HEK293 (cell line): ENCODE measurements at regions not wholly inside any gene's neighbourhood (a gene's known extent, or its start where the extent isn't known, plus 50 kb on each side); places are given as distances from the start of the nearest gene placed in this dataset.

Experiments used
- CTCF ChIA-PET: fragments of 350-600 bp; formaldehyde crosslinking; extraction: SDS; loops from one replicate; lab custom pipeline; 2021; ENCODE audit warnings: antibody characterized with exemption; lab: Yijun Ruan, JAX
- POLR2A ChIA-PET: fragments of 300-600 bp; formaldehyde crosslinking; extraction: SDS; loops from one replicate; lab custom pipeline; 2020; ENCODE audit warnings: antibody characterized with exemption, inconsistent platforms; lab: Yijun Ruan, JAX
- H3K27ac ChIP-seq: fragments of 200-500 bp; sonication (Bioruptor generic); 2 replicates; pipeline ENCODE4 v1.5.1; 2014; ENCODE audit warnings: low read depth, low read length, control low read depth, inconsistent platforms; ENCODE audit errors: extremely low read depth
- H3K36me3 ChIP-seq, 2 experiments: fragments of 200-500 bp in 1 of 2; sonication (Bioruptor generic) in 1 of 2; 1 replicate in 1 of 2; 2 replicates in 1 of 2; pipeline ENCODE4 v1.5.1; 2014 to 2017; ENCODE audit warnings: inconsistent platforms in 2 of 2, low read length in 2 of 2; ENCODE audit not compliant: control insufficient read depth in 2 of 2, insufficient read depth in 1 of 2
- H3K4me1 ChIP-seq: fragments of 200-500 bp; sonication (Bioruptor generic); 2 replicates; pipeline ENCODE4 v1.5.1; 2014; ENCODE audit warnings: mild to moderate bottlenecking, low read length, inconsistent platforms; ENCODE audit not compliant: control insufficient read depth, insufficient read depth
- H3K4me3 ChIP-seq: 2 replicates; pipeline ENCODE4 v1.5.1; 2011; ENCODE audit warnings: low read depth, mild to moderate bottlenecking, control low read depth, low read length, moderate library complexity
- H3K9me3 ChIP-seq: fragments of 200-500 bp; sonication (Bioruptor generic); 2 replicates; pipeline ENCODE4 v1.5.1; 2014; ENCODE audit warnings: low read depth, low read length, inconsistent platforms; ENCODE audit not compliant: control insufficient read depth, insufficient read depth
- GLI2 ChIP-seq: fragments of 450-650 bp; formaldehyde crosslinking; IDR thresholded peaks from 2 replicates; pipeline ENCODE4; 2017; ENCODE audit warnings: missing biosample characterization, missing genetic modification characterization, low read depth, borderline replicate concordance
- HOXD13 ChIP-seq: sonication (generic); formaldehyde crosslinking; IDR thresholded peaks from 2 replicates; pipeline ENCODE4 v1.8.0; 2022; ENCODE audit warnings: missing genetic modification reagents, borderline replicate concordance
- REPIN1 ChIP-seq: fragments of 450-650 bp; formaldehyde crosslinking; IDR thresholded peaks from 2 replicates; pipeline ENCODE4 v1.5.1; 2017; ENCODE audit warnings: missing biosample characterization, missing genetic modification characterization, low read depth
- ZBTB7A ChIP-seq: fragments of 450-650 bp; formaldehyde crosslinking; IDR thresholded peaks from 2 replicates; pipeline ENCODE4 v1.5.1; 2016; ENCODE audit warnings: low read depth, missing biosample characterization, missing genetic modification characterization
- ZNF175 ChIP-seq: fragments of 450-650 bp; formaldehyde crosslinking; IDR thresholded peaks from 2 replicates; pipeline ENCODE4 v1.5.1; 2016; ENCODE audit warnings: missing biosample characterization, missing genetic modification characterization
- ZNF2 ChIP-seq: fragments of 450-650 bp; formaldehyde crosslinking; IDR thresholded peaks from 2 replicates; pipeline ENCODE4 v1.5.1; 2016; ENCODE audit warnings: missing biosample characterization, missing genetic modification characterization
- ZNF274 ChIP-seq, 2 experiments: fragments of 200-500 bp in 1 of 2; fragments of 450-650 bp in 1 of 2; sonication (Bioruptor generic) in 1 of 2; formaldehyde crosslinking in 1 of 2; IDR thresholded peaks; 2 replicates each; pipeline versions ENCODE4 v1.5.1 to v1.6.1; 2014 to 2016; ENCODE audit warnings: borderline replicate concordance in 1 of 2, inconsistent platforms in 1 of 2, low read length in 1 of 2, missing biosample characterization in 1 of 2, missing genetic modification characterization in 1 of 2
- ZNF302 ChIP-seq: fragments of 450-650 bp; formaldehyde crosslinking; IDR thresholded peaks from 2 replicates; pipeline ENCODE4 v1.5.1; 2016; ENCODE audit warnings: missing biosample characterization, missing genetic modification characterization, low read depth
- ZNF501 ChIP-seq: fragments of 450-650 bp; formaldehyde crosslinking; IDR thresholded peaks from 2 replicates; pipeline ENCODE4 v1.5.1; 2016; ENCODE audit warnings: missing biosample characterization, missing genetic modification characterization
- ZNF558 ChIP-seq: fragments of 450-650 bp; formaldehyde crosslinking; IDR thresholded peaks from 2 replicates; pipeline ENCODE4 v1.5.1; 2016; ENCODE audit warnings: missing biosample characterization, missing genetic modification characterization
- ZNF585B ChIP-seq: fragments of 450-650 bp; formaldehyde crosslinking; IDR thresholded peaks from 2 replicates; pipeline ENCODE4 v1.5.1; 2016; ENCODE audit warnings: missing biosample characterization, missing genetic modification characterization
- ZNF76 ChIP-seq: fragments of 450-650 bp; formaldehyde crosslinking; IDR thresholded peaks from 2 replicates; pipeline ENCODE4; 2016; ENCODE audit warnings: low read depth, missing biosample characterization, missing genetic modification characterization, borderline replicate concordance
- ZNF768 ChIP-seq: fragments of 450-650 bp; formaldehyde crosslinking; IDR thresholded peaks from 2 replicates; pipeline ENCODE4 v1.5.1; 2018; ENCODE audit warnings: missing biosample characterization, mild to moderate bottlenecking, missing genetic modification characterization
- ZNF843 ChIP-seq: fragments of 450-650 bp; formaldehyde crosslinking; IDR thresholded peaks from 2 replicates; pipeline ENCODE4 v1.5.1; 2016; ENCODE audit warnings: missing biosample characterization, missing genetic modification characterization
- TF ChIP-seq, protein P1 (sequence below): fragments of 450-650 bp; formaldehyde crosslinking; IDR thresholded peaks from 2 replicates; pipeline ENCODE4 v1.5.1; 2017; ENCODE audit warnings: missing biosample characterization, missing genetic modification characterization
- TF ChIP-seq, protein P2 (sequence below): fragments of 450-650 bp; IDR thresholded peaks from 2 replicates; pipeline ENCODE4 v1.5.1; 2018; ENCODE audit warnings: missing biosample characterization, missing genetic modification characterization
- TF ChIP-seq, protein P3 (sequence below): fragments of 450-650 bp; formaldehyde crosslinking; IDR thresholded peaks from 2 replicates; pipeline ENCODE4 v1.5.1; 2016; ENCODE audit warnings: missing biosample characterization, missing genetic modification characterization

DNA sequence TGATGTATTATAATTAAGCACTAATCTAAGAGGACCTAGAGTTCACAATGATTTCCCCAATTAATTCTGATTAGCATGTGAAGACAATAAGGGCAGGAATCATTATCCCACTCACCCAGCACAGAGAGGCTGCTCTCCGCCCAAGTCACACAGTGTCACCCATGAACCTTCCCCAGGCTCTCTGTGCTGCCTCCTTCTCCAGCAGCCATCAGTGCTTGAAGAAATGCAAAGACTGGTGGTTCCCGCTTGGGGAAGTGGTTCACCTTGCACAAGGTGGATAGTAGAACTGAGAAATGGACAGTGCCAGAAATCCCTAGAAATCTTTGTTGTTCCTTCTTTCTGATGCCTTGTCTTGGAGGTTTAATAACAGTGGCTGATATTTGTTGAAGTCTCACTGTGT is 401.3 kb downstream of the QKI start:
- CTCF ChIA-PET = no interaction called here
- H3K4me3 ChIP-seq = no peak overlapping the region
- no peaks in the 10 kb centered on the region for H3K36me3 ChIP-seq
- no peaks in the 10 kb centered on the region for H3K9me3 ChIP-seq
- POLR2A ChIA-PET = interaction anchor here (0.6 kb wide), 1 partner anchor 1762 kb away, joined by 6 read pairs; no protein-coding TSS in a partner anchor
- H3K4me1 ChIP-seq = no peaks in the 10 kb centered on the region
- no peak overlapping the region for H3K27ac ChIP-seq
- TF ChIP-seq ZNF2 (no peak), GLI2 (no peak), ZNF274 (IDR thresholded peaks at IDR 0.05; ENCODE audit: low read length) (no peak), ZNF274 (tag by site-specific recombination; IDR thresholded peaks at IDR 0.05; ENCODE audit: borderline replicate concordance) (no peak), ZNF558 (tag by site-specific recombination) (no peak), ZBTB7A (tag by site-specific recombination) (no peak), ZNF302 (tag by site-specific recombination) (no peak), ZNF501 (tag by site-specific recombination) (no peak)
- TF ChIP-seq, protein P1, sequence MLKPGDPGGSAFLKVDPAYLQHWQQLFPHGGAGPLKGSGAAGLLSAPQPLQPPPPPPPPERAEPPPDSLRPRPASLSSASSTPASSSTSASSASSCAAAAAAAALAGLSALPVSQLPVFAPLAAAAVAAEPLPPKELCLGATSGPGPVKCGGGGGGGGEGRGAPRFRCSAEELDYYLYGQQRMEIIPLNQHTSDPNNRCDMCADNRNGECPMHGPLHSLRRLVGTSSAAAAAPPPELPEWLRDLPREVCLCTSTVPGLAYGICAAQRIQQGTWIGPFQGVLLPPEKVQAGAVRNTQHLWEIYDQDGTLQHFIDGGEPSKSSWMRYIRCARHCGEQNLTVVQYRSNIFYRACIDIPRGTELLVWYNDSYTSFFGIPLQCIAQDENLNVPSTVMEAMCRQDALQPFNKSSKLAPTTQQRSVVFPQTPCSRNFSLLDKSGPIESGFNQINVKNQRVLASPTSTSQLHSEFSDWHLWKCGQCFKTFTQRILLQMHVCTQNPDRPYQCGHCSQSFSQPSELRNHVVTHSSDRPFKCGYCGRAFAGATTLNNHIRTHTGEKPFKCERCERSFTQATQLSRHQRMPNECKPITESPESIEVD (tag by site-specific recombination) = no peak

DNA sequence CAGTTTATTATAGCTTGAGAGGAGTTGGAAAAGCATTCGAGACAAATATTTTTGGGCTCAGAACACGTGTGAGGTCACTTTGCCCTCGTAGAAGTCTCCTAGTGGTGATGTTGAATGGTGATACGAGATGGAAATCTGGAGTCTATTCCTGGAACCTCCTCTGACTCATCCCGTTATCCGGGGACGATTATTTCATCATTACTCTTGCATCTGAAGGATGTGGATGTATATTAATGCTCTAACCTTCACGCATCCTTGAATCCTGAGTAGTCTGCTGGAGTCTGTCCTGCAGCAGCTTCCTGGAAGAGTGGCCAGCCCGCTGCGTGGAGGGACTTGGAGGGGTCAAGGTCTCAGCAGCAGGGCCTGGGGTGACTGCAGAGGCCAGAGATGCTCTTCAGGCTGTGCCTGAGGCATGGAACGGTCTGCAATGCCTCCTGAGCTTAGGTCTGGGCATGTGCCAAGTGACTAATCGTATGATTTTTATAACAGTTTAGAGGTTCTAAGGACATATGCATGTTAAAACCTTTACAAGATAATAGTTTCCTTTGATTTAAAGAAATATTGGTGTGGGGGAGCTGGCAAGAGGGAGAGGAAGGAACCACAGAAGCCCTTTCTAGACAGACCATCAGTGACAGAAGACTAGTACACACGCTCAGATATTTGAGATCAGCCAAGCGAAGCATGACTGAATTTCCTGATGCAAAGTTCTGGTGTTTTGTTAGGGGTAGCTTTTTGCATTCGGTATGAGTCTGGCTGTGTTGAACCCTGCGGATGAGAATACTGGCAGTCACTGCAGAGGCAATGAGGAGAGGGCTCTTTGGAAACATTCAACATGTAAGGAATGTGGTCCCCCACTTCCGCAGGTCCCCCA is 400.2 kb downstream of the QKI start:
- Histone ChIP-seq H3K36me3 (no peaks in the 10 kb centered on the region), H3K27ac (no peak overlapping the region), H3K9me3 (no peaks in the 10 kb centered on the region), H3K4me3 (no peak overlapping the region), H3K4me1 (no peaks in the 10 kb centered on the region)
- TF ChIP-seq ZNF843 (tag by site-specific recombination) (no peak), ZNF768 (tag by site-specific recombination) (no peak), ZNF76 (tag by site-specific recombination) (no peak), ZNF585B (no peak), ZNF175 (tag by site-specific recombination) (no peak), REPIN1 (tag by site-specific recombination) (no peak), HOXD13 (CRISPR knock-in tag) (no peak)
- TF ChIP-seq, protein P2, sequence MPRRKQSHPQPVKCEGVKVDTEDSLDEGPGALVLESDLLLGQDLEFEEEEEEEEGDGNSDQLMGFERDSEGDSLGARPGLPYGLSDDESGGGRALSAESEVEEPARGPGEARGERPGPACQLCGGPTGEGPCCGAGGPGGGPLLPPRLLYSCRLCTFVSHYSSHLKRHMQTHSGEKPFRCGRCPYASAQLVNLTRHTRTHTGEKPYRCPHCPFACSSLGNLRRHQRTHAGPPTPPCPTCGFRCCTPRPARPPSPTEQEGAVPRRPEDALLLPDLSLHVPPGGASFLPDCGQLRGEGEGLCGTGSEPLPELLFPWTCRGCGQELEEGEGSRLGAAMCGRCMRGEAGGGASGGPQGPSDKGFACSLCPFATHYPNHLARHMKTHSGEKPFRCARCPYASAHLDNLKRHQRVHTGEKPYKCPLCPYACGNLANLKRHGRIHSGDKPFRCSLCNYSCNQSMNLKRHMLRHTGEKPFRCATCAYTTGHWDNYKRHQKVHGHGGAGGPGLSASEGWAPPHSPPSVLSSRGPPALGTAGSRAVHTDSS = no peak
- TF ChIP-seq, protein P3, sequence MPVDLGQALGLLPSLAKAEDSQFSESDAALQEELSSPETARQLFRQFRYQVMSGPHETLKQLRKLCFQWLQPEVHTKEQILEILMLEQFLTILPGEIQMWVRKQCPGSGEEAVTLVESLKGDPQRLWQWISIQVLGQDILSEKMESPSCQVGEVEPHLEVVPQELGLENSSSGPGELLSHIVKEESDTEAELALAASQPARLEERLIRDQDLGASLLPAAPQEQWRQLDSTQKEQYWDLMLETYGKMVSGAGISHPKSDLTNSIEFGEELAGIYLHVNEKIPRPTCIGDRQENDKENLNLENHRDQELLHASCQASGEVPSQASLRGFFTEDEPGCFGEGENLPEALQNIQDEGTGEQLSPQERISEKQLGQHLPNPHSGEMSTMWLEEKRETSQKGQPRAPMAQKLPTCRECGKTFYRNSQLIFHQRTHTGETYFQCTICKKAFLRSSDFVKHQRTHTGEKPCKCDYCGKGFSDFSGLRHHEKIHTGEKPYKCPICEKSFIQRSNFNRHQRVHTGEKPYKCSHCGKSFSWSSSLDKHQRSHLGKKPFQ (tag by site-specific recombination) = no peak
- ChIA-PET CTCF (interaction anchor here (0.7 kb wide), 1 partner anchor 41 kb away, joined by 4 read pairs; no protein-coding TSS in a partner anchor), POLR2A (no interaction called here)
